ENCODE measurements at regions not wholly inside any gene's neighbourhood (a gene's known extent, or its start where the extent isn't known, plus 50 kb on each side); places are given as distances from the start of the nearest gene placed in this dataset.
A peak's percentile ranks its signal among the peaks of the same experiment; 100 is the strongest.

GRCh38 chr12:47554046-47554653 lies 151.7 kb downstream of the RPAP3 start:
- intact Hi-C loops (cut with micrococcal nuclease) = no loop called here
- Mint-ChIP-seq H3K36me3 (ENCODE audit: low read depth) (peaks cover 7% of the 10 kb centered on the region), H3K27ac (peak overlapping the region; percentile 3), H3K27me3 (no peaks in the 10 kb centered on the region), H3K4me3 (no peak overlapping the region), H3K4me1 (ENCODE audit: low read depth) (peaks cover 28% of the 10 kb centered on the region), H3K9me3 (peaks cover 19% of the 10 kb centered on the region)
- ChIA-PET POLR2A (no interaction called here), CTCF (interaction anchor here (1.5 kb wide), 1 partner anchor 83 kb away, joined by 4 read pairs; no protein-coding TSS in a partner anchor)
- peak; percentile 42 for ATAC-seq
- TF ChIP-seq, protein P1, sequence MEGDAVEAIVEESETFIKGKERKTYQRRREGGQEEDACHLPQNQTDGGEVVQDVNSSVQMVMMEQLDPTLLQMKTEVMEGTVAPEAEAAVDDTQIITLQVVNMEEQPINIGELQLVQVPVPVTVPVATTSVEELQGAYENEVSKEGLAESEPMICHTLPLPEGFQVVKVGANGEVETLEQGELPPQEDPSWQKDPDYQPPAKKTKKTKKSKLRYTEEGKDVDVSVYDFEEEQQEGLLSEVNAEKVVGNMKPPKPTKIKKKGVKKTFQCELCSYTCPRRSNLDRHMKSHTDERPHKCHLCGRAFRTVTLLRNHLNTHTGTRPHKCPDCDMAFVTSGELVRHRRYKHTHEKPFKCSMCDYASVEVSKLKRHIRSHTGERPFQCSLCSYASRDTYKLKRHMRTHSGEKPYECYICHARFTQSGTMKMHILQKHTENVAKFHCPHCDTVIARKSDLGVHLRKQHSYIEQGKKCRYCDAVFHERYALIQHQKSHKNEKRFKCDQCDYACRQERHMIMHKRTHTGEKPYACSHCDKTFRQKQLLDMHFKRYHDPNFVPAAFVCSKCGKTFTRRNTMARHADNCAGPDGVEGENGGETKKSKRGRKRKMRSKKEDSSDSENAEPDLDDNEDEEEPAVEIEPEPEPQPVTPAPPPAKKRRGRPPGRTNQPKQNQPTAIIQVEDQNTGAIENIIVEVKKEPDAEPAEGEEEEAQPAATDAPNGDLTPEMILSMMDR (IDR thresholded peaks at IDR 0.05) = no peak
- DNase-seq = no peak

DNA sequence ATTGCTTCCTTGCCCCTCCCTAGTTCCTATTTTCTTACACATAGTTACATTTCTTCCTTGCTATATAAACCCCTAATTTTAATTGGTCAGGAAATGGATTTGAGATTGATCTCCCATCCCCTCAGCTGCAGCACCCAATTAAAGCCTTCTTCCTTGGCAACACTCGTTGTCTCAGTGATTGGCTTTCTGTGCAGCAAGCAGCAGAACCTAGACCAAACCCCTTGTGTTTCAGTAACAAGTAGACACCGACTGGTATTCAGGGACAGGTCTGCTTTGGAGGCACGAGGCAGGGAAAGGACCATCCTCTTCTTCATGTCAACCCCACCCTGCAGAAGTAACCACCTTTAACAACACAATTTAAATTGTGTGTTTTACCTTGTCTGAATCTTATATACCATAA lies 152.6 kb downstream of the RPAP3 start:
- Mint-ChIP-seq H3K27me3 (no peaks in the 10 kb centered on the region), H3K9me3 (peaks cover 19% of the 10 kb centered on the region), H3K4me3 (no peak overlapping the region), H3K27ac (no peak overlapping the region), H3K4me1 (ENCODE audit: low read depth) (peaks cover 22% of the 10 kb centered on the region), H3K36me3 (ENCODE audit: low read depth) (peaks cover 7% of the 10 kb centered on the region)
- no peak for DNase-seq
- CTCF ChIA-PET = interaction anchor here (0.8 to 2.0 kb wide), 3 partner anchors 52 to 98 kb away, joined by 3 to 7 read pairs (median 3); no protein-coding TSS in a partner anchor
- ATAC-seq = no peak
- intact Hi-C loops (cut with micrococcal nuclease) = no loop called here
- POLR2A ChIA-PET = no interaction called here
- TF ChIP-seq, protein P1 (IDR thresholded peaks at IDR 0.05) = no peak

DNA sequence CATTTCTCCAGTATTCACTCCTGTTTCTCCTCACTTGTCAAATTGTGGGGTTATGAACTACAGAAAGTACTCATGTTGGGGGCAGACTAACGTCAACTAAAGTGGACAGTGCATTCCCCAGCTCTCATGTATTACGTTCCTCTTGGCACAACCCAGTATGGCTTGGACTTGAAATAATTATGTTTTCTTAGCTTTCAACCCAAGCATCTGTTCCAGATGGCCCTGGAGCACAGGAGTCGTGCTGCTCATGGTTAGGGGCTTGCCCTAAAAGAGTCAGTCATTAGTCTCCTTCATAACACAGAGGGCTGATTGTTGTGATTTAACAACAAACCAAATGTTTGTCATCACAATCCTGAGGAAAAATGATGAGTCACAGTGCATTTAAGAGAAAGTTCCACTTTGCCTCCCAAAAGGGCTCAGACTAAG lies 154.4 kb downstream of the RPAP3 start:
- TF ChIP-seq, protein P1 (IDR thresholded peaks at IDR 0.05) = no peak
- peaks cover 26% of the 10 kb centered on the region for H3K4me1 Mint-ChIP-seq (ENCODE audit: low read depth)
- DNase-seq = no peak
- CTCF ChIA-PET = interaction anchor here (2.0 kb wide), 1 partner anchor 86 kb away, joined by 7 read pairs; no protein-coding TSS in a partner anchor
- H3K9me3 Mint-ChIP-seq = peaks cover 17% of the 10 kb centered on the region
- H3K4me3 Mint-ChIP-seq = no peak overlapping the region
- H3K27ac Mint-ChIP-seq = no peak overlapping the region
- ATAC-seq = no peak
- H3K36me3 Mint-ChIP-seq (ENCODE audit: low read depth) = peaks cover 7% of the 10 kb centered on the region
- POLR2A ChIA-PET = interaction anchor here (0.7 kb wide), 1 partner anchor 204 kb away, joined by 3 read pairs; no protein-coding TSS in a partner anchor
- intact Hi-C loops (cut with micrococcal nuclease) = no loop called here
- no peaks in the 10 kb centered on the region for H3K27me3 Mint-ChIP-seq

DNA sequence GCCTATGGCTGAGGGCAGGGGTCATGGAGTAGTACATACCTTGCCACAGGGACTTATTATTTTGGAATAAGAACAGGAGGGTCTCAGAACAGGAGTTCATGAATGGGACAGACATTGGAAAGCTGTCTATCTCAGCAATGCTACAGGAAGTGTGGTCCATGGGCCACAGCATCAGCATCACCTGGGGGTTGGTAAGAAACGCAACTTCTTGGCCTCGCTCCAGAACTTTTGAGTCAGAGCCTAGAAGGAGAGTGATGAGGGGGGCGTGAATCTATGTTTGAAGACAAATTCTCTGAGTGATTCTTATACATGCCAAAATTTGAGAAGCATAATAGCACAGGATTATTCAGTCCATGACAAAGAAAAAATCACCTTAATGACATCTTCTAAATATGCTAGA lies 156.6 kb downstream of the RPAP3 start:
- peak; percentile 54 for DNase-seq
- Mint-ChIP-seq H3K4me3 (no peak overlapping the region), H3K27me3 (no peaks in the 10 kb centered on the region), H3K9me3 (peaks cover 14% of the 10 kb centered on the region), H3K4me1 (ENCODE audit: low read depth) (peaks cover 28% of the 10 kb centered on the region), H3K27ac (no peak overlapping the region), H3K36me3 (ENCODE audit: low read depth) (peaks cover 7% of the 10 kb centered on the region)
- POLR2A ChIA-PET = interaction anchor here (0.7 to 1.2 kb wide), 2 partner anchors 59 to 113 kb away, joined by 3 read pairs; no protein-coding TSS in a partner anchor
- TF ChIP-seq, protein P1 (IDR thresholded peaks at IDR 0.05) = no peak
- ATAC-seq = no peak
- intact Hi-C loops (cut with micrococcal nuclease) = no loop called here
- CTCF ChIA-PET = no interaction called here

DNA sequence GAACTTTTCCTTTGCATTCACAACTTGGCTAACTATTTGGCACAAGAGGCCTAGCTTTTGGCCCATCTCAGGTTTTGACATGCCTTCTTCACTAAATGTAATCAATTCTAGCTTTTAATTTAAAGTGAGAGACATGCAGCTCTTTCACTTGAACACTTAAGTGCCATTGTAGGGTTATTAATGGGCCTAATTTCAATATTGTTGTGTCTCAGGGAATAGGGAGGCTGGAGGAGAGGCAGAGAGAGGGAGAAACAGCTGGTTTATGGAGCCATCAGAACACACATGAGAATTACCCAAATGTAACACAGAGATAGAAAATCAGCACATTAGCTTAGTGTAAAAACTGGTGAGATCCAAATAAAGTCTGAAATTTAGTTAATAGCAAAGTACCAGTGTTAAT lies 157.4 kb downstream of the RPAP3 start:
- ChIA-PET CTCF (interaction anchor here (0.9 kb wide), 1 partner anchor 520 kb away, joined by 3 read pairs; no protein-coding TSS in a partner anchor), POLR2A (interaction anchor here (0.9 kb wide), 1 partner anchor 10 kb away, joined by 3 read pairs; no protein-coding TSS in a partner anchor)
- no peak for ATAC-seq
- DNase-seq = no peak
- H3K36me3 Mint-ChIP-seq (ENCODE audit: low read depth) = peaks cover 5% of the 10 kb centered on the region
- H3K4me3 Mint-ChIP-seq = no peak overlapping the region
- no peak overlapping the region for H3K27ac Mint-ChIP-seq
- intact Hi-C loops (cut with micrococcal nuclease) = no loop called here
- peaks cover 20% of the 10 kb centered on the region for H3K4me1 Mint-ChIP-seq (ENCODE audit: low read depth)
- no peaks in the 10 kb centered on the region for H3K27me3 Mint-ChIP-seq
- TF ChIP-seq, protein P1 (IDR thresholded peaks at IDR 0.05) = no peak
- peaks cover 6% of the 10 kb centered on the region for H3K9me3 Mint-ChIP-seq

Measured in activated CD8-positive, alpha-beta T cell treated with anti-CD3 and anti-CD28 coated beads for 36 hours (primary cell).